NCI-H446 treated with DMSO at 0.1 percent for 48 hours (cell line): ENCODE measurements at regions not wholly inside any gene's neighbourhood (a gene's known extent, or its start where the extent isn't known, plus 50 kb on each side); places are given as distances from the start of the nearest gene placed in this dataset.
"Not testable (repeated sequence)": the region's sequence is repeated elsewhere in the genome, so short reads cannot be mapped to it uniquely, and the experiment has no call there.

ENCODE experiments used
- DNase-seq: peaks from one replicate; lab custom pipeline; 2025; lab: John Stamatoyannopoulos, UW

DNA sequence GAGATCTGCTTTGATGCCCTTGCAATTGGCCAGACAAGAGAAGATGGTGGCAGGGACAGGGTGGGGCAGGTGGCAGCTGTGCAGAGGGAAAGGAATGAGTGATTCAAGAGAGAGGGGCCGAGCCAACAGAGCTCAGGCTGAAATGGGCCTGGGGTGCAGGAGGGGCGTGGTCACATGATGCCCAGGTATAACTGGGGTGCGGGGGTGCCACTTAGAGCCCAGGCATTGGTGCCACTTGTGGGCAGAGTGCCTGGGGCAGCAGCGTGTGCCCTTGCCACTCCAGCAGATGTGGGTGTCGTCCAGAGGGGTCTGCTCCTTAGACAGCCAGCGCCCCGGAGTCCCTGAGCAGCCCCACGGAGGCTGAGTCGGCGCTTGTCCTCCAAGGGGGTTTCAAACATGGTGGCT lies 88.7 kb downstream of the PLXNA1 start:
- DNase-seq = no peak

DNA sequence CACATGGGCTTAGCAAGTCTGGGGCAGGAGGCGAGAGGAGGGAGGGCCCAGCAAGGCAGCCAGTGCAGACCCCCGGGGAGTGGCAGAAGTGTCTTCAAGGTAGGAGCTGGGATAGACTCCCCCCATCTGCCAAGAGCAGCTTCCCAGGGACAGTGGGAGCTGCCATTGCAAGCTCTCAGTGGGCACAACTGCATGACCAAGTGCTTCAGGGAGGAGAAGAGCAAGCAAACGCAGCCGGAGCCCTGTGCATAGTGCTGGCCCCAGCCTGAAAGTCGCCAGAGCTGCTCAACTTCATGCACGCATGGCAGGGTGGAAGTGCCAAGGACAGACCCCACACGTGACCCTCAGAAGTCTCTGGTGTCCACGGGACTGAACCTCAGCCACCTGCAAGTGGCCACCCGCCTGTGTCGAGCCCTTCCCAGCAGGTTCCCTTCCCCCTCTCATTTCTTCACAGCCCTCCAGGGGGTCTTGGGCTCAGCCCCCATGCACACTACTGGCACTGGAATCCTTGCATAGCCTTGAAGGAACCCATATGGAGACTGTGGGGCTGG lies 89.4 kb downstream of the PLXNA1 start:
- DNase-seq = no peak

DNA sequence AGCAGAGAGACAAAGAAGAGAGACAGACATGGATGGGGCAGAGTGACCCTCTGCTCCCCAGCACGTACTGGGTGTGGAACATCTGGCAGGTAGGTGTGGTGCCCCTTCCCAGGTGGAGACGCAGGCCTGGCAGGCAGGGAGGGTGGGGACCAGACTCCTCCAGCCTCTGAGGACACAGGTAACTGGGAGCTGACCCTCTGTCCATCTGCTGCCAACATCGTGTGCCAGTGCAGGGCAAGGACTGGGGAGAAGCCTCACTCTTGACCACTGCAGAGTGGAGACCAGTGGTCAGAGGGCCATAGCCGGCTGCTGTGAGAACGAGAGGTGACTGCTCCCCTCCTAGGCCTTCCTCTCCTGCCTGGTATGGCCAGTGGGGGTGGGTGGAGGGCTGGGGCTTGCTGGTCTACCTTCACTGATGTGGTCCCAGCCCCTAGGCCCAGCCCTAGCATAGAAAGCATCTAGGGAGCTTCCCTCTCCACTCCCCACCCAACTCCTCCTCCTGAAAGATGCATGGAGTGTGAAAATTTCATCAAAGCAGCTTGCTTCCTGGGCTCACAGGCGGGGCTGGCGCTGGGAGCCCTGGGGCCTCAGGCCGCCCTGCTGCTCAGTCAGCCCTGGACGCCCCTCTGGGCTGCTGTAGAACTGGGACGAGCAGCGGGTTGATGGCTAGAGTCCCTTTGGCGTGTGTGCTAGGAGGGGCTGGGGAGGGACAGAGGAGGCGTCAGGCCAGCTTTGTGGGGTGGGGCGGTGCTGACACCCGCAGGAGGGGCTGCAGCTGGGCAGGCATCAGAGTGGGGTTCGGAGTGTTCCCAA lies 90.3 kb downstream of the PLXNA1 start:
- no peak for DNase-seq

DNA sequence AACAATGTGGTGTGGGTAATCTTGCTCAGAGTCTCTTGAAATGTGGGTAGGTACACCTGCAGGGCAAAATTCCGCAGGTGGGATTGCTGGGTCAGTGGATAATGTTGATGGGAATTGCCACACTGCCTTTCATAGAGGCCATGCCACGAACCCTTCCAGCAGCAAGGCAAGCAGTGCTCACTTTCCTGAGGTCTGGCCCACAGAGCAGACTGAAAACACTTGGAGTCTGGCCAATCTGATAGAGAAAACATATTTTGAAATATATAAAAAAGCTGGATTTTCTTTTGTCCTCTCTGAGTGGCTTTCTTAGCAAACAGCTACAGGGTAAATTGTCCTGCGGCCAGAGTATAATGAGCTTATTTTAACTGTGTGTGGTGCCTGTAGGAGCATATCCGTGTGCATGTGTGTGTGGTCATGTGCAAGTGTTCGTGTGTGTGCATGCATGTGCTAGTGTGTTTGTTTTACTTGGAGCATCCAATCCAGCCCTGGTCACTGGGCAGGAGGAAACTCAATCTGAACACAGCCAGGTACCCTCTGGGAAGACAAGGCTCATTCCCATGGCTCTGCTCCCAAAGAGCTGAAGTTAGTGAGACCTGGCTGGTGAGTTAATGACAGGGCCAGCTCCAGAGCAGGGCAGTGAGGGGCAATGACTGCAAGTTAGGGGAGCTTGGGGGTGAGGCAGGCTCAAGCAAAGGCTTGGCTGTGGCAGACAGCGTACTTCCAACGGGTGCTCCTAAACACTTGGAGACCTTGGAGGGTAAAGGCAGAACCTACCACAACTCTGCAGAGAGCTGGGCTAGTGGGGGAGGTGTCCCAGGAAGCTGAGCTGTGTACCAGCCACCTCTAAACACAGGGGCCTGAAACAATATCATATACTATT lies 91.3 kb downstream of the PLXNA1 start:
- DNase-seq = no peak

DNA sequence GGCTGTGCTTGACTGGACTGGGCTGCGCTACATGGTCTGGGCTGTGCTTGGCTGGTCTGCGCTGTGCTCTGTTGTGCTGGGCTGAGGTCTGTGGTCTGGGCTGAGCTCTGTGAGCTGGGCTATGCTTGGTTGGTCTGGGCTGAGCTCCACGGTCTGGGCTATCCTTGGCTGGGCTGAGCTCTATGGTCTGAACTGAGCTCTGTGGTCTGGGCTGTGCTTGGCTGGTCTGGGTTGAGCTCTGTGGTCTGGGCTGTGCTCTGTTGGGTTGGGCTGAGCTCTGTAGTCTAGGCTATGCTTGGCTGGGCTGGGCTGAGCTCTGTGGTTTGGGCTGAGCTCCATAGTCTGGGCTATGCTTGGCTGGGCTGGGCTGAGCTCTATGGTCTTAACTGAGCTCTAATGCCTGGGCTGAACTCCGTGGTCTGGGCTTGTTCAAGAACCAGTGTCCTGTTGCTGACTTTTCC lies 92.0 kb downstream of the PLXNA1 start:
- no peak for DNase-seq

DNA sequence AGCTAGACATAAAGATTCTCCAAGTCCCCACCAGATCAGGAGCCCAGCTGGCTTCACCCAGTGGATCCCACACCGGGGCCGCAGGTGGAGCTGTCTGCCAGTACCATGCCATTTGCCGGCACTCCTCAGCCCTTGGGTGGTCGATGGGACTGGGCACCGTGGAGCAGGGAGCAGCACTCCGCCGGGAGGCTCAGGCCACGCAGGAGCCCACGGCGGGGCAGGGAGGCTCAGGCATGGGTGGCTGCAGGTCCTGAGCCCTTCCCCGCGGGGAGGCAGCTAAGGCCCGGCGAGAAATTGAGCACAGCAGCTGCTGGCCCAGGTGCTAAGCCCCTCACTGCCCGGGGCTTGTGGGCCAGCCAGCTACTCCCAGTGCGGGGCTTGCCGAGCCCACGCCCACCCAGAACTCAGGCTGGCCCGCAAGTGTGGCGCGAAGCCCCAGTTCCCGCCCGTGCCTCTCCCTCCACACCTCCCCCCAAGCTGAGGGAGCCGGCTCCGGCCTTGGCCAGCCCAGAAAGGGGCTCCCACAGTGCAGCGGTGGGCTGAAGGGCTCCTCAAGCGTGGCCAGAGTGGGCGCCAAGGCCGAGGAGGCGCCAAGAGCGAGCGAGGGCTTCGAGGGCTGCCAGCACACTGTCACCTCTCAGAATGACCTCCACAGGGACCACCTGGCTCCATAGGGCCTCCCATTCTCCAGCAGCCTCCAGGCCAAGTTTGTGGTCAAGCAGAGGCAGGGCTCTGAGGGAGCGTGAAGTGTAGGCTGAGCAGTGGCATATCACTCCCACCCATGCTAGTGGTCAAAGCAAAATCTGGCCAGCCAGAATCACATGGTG lies 93.5 kb downstream of the PLXNA1 start:
- not testable (repeated sequence) for DNase-seq

DNA sequence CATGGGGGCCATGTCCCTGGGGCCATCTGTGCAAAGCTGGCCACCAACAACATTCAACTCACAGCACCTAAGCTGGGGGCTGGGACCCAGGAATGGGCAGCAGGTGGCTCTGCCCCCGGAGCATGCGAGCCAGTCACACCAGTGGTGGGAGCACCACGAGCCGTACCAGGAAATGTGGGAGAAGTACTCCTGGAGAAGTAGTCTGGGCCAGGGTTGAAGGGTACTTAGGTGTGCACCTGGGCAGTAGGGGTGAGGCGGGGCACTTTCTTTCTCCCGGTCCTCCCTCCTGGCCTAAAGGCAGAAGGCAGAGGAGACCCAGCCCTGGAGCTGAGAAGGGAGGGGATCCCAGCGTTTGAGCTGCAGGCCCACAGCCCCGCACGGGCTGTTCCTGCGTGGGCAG lies 94.2 kb downstream of the PLXNA1 start:
- DNase-seq = no peak

DNA sequence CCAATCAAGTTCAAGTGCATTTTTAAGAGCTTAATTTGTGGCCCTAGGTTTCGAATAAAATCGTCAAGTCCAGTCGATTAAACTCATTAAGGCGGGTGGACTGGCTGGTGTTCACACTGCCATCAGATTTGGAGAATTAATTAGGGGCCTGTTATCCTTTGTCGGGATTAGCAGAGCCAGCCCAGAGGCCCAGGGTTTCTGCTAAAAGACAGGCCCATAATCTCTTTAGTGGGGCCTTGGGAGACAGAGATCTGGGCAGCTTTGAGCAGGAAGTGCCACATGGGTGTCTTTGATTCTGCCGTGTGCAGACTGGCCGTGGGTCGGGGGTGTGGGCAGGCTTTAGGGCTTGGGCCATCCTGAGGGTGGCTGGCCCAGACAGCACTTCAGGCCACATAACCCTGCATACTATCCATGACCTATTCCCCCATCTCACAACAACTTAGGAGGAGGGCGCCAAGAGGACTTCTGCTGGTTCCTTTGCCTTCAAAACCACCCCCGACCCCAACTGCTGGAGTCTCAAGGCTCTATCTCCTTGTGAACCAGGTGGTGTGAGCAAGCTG lies 94.7 kb downstream of the PLXNA1 start:
- DNase-seq = no peak

DNA sequence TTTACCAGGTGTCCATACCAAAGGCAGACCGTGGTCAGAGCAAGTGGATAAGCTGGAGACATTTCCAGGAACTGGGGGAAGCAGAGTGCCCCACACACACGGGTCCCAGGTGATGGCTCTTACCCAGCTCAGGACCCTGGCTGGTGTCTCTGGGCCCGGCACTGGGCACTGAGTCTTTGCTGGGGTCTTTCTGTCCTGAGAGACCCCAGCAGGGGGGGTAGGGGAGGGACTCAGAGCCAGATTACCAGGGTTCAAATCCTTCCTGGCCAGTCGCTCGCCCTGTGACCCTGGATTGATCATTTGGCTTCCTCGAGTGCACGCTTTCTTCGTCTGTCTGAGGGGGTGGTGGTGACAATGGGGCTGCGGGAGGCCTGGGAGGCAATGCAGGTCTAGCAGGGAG lies 95.7 kb downstream of the PLXNA1 start:
- DNase-seq = no peak

DNA sequence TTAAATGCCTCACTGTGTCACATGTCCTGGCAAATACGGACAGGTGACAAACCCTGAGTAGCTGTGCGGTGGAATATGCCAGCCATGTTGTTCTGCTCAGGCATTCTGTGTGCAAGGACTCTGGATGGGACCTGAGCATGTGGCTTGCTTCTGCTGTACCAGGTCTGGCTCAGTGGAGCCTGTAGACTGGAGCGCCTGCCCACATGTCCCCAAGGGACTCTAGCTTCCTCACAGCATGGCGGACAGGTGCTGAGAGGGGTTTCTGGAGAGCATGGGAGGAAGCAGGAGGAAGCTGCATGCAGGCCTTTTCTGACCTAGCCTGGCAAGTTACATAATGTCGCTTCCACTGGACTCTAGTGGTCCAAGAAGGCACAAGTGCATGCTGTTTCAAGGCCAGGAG lies 96.3 kb downstream of the PLXNA1 start:
- no peak for DNase-seq

DNA sequence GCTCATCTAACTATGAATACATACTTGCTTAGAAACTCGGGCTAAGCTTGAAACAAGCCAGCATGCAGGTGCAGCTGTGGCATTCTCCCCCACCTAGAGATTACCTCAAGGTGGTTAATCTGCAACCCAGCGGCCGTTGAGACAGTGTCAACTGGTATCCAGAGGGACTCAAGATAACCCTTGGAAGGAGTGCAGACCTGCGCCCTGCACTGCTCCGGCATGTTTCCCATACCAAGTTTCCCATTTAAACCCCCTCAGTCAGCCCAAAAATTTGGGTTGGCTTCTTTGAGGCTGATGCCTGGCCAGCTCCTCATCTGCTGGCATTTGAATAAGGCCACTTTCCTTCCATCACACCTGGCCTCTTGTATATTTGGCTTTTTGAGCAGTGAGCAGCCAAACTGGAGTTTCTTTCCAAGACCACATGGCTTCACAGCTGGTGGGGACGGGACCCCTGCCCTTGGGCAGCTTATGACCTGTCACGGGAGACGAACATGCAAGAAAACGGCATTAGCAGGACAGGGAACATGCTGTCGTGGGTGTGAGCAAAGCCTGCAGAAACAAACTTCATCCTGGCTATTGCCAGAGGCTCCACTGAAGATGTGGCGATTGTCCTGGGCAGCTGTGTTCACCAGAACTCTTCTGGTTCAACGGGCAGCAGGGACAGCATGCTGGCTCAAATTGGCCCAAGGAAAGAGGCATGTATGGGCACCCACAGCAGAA lies 98.2 kb downstream of the PLXNA1 start:
- no peak for DNase-seq

DNA sequence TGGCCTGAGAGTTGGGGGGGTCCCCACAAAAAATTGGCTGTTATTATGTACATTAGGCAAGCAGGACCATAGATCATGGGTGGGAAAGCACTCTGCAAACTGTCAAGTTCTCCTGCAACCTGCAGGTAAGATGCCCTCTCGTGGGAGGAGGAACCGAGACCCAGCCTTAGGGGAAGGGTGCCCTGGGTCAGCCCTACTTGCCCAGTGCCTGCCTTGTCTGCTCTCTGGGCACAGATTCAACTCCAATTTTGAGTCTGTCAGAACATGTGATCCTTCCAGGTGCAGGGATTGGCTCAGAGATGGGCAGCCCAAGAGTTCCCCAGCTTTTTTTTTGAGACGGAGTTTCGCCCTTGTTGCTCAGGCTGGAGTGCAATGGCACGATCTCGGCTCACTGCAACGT lies 99.2 kb downstream of the PLXNA1 start:
- DNase-seq = no peak

DNA sequence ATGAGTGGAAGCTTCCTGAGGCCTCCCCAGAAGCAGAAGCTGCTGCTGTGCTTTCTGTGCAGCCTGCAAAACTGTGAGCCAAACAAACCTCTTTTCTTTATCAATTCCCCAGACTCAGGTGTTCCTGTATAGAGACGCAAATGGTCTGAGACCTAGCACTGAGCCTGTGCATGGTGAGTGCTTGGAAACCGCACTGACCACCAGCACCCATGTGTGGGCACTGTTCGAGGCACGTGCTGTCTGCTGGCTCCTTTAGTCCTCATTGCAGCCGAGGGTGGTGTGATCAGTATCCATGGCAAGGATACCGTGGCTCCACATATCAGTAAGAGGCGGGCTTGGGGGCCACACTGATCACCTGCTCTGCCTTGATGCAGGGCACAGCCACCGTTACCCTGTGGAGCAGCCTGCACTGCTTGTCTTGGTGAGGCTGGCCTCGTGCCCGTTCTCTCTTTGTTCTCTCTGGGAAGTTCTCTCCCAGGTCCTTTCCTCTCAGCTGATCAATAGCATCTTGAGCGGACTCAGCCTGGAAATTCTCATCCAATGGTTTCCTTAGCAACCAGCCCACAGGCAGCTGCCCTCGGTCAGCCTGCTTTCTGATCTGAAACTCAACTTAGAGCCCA lies 101.0 kb downstream of the PLXNA1 start:
- no peak for DNase-seq

DNA sequence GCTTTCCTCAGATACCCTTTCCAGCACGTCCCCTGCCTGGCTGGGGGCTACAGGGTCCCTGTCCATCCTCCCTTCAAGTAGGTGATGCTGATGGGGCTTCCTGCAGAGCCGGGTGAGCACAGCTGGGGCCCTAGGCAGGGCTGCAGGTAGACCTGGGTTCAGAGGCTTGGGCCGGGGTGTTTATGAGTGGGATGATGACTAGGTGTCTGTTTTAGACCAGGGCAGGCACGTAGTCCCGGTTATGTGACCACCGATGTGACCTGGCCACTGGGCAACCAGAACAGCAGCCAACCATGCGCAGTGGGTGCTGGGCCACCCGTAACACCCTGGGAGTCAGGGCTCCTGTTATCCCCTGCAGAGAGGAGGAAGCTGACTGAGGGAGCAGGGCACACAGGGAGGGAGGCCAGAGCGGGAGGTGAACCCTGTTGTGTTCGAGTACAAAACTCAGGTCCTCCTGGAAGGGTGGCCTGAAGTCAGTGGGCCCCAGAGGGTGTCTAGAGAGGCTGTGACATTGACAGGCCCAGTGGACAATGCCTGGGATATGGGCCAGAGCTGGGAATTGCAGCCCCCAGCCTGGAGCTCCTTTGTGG lies 101.6 kb downstream of the PLXNA1 start:
- no peak for DNase-seq

DNA sequence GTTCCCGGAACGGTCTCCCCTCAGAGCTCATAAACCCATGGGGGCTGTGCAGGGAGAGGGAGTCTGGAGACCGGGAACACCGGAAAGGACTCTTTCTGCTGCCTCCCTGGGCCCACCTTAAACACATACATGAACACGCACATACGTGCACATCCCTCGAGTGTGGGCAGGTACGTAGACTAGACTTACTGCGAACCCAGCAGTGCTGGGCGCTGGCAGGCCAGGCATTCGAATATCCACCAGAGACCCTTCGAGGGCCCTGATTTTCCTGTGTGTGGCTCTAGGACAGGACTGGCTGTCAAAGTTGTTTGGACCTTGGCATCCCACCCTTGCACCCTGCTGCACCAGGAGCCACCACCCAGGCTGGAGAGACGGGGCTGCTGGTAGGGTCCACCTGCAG lies 102.7 kb downstream of the PLXNA1 start:
- no peak for DNase-seq

DNA sequence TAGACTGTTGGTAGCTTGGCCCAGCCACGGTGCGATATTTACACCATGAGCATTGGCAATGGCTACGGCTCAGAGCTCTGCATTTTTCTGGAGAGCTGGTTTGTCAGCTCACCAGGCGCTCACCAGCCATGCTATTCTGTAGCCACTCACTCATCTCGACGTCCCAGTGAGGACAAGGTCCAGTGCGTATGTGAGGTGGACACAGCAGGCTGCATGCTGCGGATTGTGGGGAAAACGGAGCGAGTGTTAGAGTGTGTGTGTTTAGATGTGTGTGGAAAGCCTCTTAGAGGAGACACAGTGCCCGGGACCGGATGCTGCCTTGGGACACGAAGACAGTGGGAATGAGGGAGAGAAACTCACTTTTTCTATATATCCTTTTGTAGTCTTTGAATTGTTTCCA lies 103.7 kb downstream of the PLXNA1 start:
- not testable (repeated sequence) for DNase-seq

DNA sequence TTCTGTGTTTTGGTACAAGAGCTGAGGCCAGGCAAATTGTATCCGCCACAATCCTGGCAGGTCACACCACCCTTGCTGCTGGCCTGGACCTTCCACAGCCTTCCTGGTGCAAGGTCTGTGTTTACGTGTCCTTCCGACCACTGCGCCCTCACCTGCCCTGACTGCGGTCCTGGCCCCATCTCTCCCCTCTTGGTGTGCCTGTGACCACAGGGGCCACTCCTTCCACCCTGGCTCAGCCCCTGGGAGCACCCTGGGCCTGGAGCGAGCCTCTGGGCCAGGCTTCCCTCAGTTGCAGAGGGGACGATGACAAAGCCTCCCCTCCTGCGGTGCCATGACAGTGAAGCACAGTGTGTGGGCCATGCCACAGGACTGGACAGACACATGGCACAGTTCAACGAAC lies 104.5 kb downstream of the PLXNA1 start:
- DNase-seq = no peak

DNA sequence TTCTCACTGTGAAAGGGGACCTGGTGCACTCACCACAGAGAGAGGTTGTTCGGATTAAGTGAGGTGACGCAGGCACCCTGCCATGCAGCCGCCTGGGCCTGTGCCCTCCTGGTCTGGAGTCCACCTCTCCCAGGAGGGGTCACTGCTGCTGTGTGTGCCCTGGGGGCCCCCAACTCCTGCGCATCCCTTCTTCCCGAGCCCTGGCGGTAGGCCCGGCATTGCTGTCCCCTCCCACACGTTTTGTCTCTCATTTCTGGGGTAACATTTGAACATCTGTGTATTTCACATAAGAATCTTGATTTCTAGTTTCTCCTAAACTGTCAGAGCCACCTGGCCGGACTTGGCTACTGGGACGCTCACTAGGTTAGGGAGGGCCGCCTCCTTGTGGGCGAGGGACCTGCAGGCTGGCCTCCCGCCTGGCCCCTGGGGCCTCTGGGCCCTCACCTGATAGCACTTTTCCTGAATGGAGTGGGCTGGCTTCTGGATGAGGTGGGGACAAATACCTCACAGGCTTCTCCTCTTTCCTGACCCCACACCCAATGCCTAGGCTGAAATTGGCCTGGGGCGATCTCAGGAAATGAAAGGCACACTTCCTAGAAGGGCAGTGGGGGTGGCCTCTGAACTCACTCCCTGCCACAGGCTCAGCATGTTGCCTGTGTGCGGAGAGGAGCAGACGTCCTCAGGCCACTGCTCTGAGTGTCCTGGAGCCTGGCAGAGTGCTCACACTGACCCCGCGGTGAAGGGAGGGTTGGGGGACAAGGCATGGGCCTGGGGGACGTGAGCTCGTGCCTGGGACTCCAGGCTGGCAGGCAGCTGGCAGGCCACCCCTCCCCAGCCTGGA lies 104.2 kb upstream of the PRR23E start:
- no peak for DNase-seq

DNA sequence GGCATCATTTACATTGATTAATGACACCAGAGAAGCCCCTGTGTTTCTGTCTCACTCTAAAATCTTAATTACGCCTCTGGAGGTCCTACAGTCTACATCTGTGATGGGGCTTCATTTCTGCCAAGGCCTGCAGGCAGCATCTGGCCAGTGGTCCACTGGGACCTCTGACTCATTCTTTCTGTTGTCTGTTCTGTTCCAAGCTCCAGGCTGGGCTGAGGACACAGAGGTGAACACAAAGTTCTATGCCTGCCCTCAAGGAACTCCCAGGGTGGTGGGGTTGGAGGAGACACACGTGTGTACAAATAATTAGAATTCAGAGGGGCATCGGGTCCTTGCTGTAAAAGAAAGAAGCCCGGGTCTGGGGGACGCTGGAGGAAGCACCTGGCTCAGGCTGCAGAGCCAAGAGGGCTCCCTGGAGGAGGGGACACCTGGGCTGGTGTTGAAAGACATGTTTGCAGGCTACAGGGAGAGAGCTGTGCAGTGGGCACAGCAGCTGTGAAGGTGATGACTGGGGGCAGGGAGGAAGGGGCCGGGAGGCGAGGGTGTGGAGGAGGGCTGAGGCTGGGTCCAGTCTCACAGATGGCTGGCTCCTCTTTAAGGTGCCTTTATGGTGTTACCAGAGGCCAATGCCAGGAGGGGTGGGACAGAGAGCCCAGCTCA lies 103.3 kb upstream of the PRR23E start:
- no peak for DNase-seq
